ENCODE measurements at regions not wholly inside any gene's neighbourhood (a gene's known extent, or its start where the extent isn't known, plus 50 kb on each side); places are given as distances from the start of the nearest gene placed in this dataset.

GRCh38 chr22:42198226-42198625 lies 67.6 kb upstream of the CYP2D6 start:
- H3K27ac ChIP-seq (ENCODE audit: low read depth, low read length, poor library complexity, severe bottlenecking) = no peak overlapping the region
- CTCF ChIA-PET = no interaction called here
- H3K9me3 ChIP-seq (ENCODE audit: low read depth, low read length, poor library complexity, severe bottlenecking) = no peaks in the 10 kb centered on the region
- TF ChIP-seq EZH2 (IDR thresholded peaks at IDR 0.05; ENCODE audit: borderline replicate concordance, low read depth, low read length, poor library complexity, severe bottlenecking) = no peak
- TF ChIP-seq, protein P1, sequence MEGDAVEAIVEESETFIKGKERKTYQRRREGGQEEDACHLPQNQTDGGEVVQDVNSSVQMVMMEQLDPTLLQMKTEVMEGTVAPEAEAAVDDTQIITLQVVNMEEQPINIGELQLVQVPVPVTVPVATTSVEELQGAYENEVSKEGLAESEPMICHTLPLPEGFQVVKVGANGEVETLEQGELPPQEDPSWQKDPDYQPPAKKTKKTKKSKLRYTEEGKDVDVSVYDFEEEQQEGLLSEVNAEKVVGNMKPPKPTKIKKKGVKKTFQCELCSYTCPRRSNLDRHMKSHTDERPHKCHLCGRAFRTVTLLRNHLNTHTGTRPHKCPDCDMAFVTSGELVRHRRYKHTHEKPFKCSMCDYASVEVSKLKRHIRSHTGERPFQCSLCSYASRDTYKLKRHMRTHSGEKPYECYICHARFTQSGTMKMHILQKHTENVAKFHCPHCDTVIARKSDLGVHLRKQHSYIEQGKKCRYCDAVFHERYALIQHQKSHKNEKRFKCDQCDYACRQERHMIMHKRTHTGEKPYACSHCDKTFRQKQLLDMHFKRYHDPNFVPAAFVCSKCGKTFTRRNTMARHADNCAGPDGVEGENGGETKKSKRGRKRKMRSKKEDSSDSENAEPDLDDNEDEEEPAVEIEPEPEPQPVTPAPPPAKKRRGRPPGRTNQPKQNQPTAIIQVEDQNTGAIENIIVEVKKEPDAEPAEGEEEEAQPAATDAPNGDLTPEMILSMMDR (conservative IDR thresholded peaks at IDR 0.05; ENCODE audit: low read depth, low read length) = no peak
- no peaks in the 10 kb centered on the region for H3K4me1 ChIP-seq (ENCODE audit: insufficient read depth, low read length, poor library complexity, severe bottlenecking)
- no peaks in the 10 kb centered on the region for H3K36me3 ChIP-seq (ENCODE audit: insufficient read depth, low read length, poor library complexity, severe bottlenecking)
- intact Hi-C loops (cut with micrococcal nuclease; ENCODE audit: unreplicated experiment) = no loop called here
- no peak for DNase-seq (ENCODE audit: low spot score)
- POLR2A ChIA-PET (ENCODE audit: low non-redundant PET) = no interaction called here
- no peaks in the 10 kb centered on the region for H3K27me3 ChIP-seq (replicated peaks; ENCODE audit: insufficient read depth, low read depth, low read length, poor library complexity)
- BruUV-seq (replicated peaks) = no TSS peak
- H3K4me3 ChIP-seq (ENCODE audit: low read depth, low read length, poor library complexity, severe bottlenecking) = no peak overlapping the region

DNA sequence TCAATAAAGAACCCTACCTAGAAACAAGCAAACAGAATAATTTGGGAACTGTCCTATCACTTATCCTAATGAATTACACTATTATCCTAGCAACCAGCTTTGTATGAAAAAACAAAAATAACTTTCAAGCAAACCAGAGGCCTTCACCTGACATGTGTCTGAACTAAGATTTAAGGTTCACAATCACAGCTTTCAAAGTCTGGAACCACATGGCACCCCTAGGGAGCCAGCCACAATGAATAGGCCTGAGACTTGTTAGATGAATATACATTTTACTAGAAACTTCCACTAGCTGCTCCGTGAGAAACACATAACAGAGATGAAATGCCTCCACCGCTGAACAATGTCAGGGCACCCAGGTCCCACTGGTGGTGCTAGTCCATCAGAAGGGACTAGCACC lies 65.8 kb upstream of the CYP2D6 start:
- Histone ChIP-seq H3K27ac (ENCODE audit: low read depth, low read length, poor library complexity, severe bottlenecking) (no peak overlapping the region), H3K36me3 (ENCODE audit: insufficient read depth, low read length, poor library complexity, severe bottlenecking) (no peaks in the 10 kb centered on the region), H3K27me3 (replicated peaks; ENCODE audit: insufficient read depth, low read depth, low read length, poor library complexity) (no peaks in the 10 kb centered on the region), H3K4me3 (ENCODE audit: low read depth, low read length, poor library complexity, severe bottlenecking) (no peak overlapping the region), H3K9me3 (ENCODE audit: low read depth, low read length, poor library complexity, severe bottlenecking) (no peaks in the 10 kb centered on the region), H3K4me1 (ENCODE audit: insufficient read depth, low read length, poor library complexity, severe bottlenecking) (peaks cover 8% of the 10 kb centered on the region)
- no peak for DNase-seq (ENCODE audit: low spot score)
- BruUV-seq (replicated peaks) = no TSS peak
- intact Hi-C loops (cut with micrococcal nuclease; ENCODE audit: unreplicated experiment) = no loop called here
- no peak for TF ChIP-seq EZH2 (IDR thresholded peaks at IDR 0.05; ENCODE audit: borderline replicate concordance, low read depth, low read length, poor library complexity, severe bottlenecking)
- TF ChIP-seq, protein P1 (conservative IDR thresholded peaks at IDR 0.05; ENCODE audit: low read depth, low read length) = no peak
- ChIA-PET CTCF (no interaction called here), POLR2A (ENCODE audit: low non-redundant PET) (no interaction called here)

DNA sequence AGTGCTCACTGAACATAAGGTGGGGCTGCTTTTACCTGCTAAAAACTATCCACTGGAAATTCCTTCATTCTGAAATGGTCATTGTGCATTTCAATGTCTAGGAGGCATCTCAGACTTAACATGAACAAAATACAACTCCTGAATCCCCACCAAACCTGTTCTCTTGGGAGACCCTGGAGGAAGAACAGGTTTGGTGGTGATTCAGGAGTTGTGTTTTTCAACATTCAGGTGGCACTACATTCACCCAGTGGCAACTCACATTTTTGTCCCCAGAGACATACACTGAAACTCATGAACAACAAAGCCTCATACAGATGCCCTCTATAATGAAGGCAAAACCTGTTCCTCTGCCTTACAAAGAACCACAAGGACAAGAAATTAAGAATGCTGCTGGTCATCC lies 64.3 kb upstream of the CYP2D6 start:
- ChIA-PET POLR2A (ENCODE audit: low non-redundant PET) (no interaction called here), CTCF (no interaction called here)
- BruUV-seq (replicated peaks) = no TSS peak
- no peak overlapping the region for H3K27ac ChIP-seq (ENCODE audit: low read depth, low read length, poor library complexity, severe bottlenecking)
- H3K27me3 ChIP-seq (replicated peaks; ENCODE audit: insufficient read depth, low read depth, low read length, poor library complexity) = no peaks in the 10 kb centered on the region
- intact Hi-C loops (cut with micrococcal nuclease; ENCODE audit: unreplicated experiment) = no loop called here
- no peak overlapping the region for H3K4me3 ChIP-seq (ENCODE audit: low read depth, low read length, poor library complexity, severe bottlenecking)
- TF ChIP-seq, protein P1 (conservative IDR thresholded peaks at IDR 0.05; ENCODE audit: low read depth, low read length) = no peak
- no peak for TF ChIP-seq EZH2 (IDR thresholded peaks at IDR 0.05; ENCODE audit: borderline replicate concordance, low read depth, low read length, poor library complexity, severe bottlenecking)
- no peaks in the 10 kb centered on the region for H3K36me3 ChIP-seq (ENCODE audit: insufficient read depth, low read length, poor library complexity, severe bottlenecking)
- peaks cover 8% of the 10 kb centered on the region for H3K4me1 ChIP-seq (ENCODE audit: insufficient read depth, low read length, poor library complexity, severe bottlenecking)
- DNase-seq (ENCODE audit: low spot score) = no peak
- no peaks in the 10 kb centered on the region for H3K9me3 ChIP-seq (ENCODE audit: low read depth, low read length, poor library complexity, severe bottlenecking)
